HG03521 (cell line): ENCODE measurements at regions not wholly inside any gene's neighbourhood (a gene's known extent, or its start where the extent isn't known, plus 50 kb on each side); places are given as distances from the start of the nearest gene placed in this dataset.
A peak's percentile ranks its signal among the peaks of the same experiment; 100 is the strongest.

ENCODE experiments used
- ATAC-seq: cut with Tn5 transposase; IDR thresholded peaks from one replicate; pipeline ENCODE4 v1.9.1; 2021; ENCODE audit warnings: mild to moderate bottlenecking, moderate library complexity; ENCODE audit not compliant: unreplicated experiment

DNA sequence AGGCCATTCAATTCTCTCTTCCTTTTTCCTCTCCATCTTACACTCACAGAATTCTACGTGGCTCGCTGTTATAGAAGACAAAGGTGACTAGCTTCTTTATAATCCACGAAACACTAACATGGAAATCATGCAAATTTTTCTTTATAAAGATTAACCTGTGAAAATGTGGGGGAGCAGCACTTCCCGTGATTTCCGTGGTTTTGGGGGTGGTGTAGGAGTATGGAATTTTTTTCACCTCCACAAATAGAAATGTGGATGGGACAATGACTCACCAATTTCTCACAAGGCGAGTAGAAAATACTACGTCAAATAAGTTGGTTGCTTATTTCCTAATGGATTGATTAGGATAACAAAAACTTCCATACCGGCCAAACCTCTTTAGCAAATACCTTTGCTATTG, 719.2 kb upstream of the TENM3 start:
- no peak for ATAC-seq

DNA sequence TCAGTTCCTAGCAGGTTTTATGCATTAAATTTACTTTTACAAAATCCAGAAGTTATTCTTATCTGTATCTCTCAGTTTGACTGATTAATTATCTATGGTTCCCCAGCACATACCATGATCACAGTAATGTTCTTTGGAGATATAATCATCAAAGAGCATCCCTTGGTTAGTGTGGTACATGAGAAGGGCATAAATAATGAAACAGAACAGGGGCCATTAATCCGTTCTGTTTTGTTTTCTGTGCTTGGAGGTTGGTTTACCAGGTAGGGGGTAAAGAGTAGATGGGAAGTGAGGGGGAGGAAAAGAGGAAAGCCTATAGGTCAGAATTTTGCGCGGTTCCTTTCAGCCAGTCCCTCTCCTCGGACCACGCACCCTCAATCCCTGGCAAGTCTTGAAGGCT, 718.7 kb upstream of the TENM3 start:
- no peak for ATAC-seq

DNA sequence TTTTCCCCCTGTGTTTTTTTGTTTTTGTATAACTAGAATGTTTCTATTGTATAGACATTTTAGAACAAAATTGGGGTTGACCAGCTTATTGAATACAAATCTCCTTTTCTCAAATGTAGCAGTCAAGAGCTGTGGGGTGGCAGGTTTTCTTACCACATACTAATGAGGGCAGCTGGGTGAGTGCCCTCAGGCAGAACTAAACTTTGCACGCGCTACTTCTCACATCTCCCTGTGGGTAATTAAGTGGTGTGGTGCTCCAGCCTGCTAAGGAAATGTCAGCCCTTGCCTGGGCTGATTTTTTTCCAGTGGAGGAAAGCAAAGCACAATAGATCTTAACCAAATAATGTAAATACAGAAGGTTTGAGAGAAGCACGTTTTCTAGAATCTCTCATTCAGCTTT, 717.6 kb upstream of the TENM3 start:
- ATAC-seq, result no peak

DNA sequence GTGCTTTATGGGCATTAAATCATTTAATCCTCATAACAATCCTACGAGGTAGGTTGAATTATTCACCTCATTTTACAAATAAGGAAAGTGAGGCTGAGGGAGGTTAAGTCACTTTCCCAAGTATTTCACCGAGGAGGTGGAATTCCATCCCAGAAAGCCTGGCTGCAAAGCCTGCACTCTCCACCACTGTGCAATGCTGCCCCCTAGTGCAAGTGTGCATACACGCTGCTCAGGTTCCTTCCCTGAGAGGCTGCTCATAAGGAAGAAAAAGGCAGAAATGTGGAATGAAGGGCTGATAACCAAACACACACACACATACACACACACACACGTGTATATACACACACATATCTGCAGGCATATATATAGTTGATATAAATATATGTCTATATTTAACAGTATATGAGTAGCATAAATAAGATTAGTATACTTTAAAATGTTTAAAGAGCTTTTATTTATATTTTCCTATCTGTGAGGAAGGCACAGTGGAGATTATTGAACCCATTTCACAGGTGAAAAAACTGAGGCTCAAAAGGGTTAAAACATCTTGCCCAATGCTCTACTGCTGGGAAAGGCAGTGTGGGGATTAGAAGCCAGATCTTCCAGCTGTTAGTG, 714.5 kb upstream of the TENM3 start:
- ATAC-seq, result peak; percentile 63

DNA sequence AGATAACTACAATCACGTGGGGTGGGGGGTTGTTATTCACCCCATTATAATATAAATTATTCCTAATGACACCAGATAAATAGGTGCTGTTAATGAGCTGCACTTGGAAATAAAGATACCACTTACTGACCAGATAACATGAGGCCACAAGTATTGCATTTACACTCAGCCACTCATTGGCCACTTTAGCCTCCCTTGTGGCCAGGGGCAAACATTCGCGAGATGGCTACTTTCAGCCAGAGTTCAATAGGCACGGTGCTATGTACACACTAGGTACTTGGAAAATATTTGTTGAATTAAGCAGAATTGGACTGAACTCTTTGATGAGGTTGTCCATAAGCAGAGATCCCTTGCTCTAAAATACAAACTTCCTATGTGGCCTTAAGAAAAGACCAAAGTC, 713.7 kb upstream of the TENM3 start:
- no peak for ATAC-seq

DNA sequence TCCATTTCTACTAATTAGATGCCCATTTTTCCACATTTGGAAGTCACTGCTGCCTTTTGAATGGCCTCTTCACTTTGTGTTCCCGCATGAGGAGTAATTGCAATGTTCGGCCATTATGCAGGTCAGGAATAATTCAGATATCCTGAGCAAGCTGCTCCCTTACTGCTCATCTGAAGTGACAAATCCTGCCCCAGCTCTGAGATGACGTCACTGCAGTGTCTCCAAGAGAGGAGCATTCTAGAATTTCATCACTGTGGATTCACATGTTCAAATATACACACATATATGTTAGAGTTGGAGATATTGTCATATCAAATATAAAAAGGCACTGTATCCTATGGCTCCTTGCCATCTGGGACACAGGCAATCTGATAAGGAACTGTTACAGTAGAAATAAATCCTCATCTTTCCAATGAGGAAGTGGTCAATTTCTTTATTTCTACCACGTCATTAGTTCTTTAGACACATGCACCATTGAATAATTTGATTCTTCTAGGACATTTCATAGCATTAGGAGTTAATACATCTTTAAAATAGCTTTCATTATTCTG, 706.9 kb upstream of the TENM3 start:
- no peak for ATAC-seq

DNA sequence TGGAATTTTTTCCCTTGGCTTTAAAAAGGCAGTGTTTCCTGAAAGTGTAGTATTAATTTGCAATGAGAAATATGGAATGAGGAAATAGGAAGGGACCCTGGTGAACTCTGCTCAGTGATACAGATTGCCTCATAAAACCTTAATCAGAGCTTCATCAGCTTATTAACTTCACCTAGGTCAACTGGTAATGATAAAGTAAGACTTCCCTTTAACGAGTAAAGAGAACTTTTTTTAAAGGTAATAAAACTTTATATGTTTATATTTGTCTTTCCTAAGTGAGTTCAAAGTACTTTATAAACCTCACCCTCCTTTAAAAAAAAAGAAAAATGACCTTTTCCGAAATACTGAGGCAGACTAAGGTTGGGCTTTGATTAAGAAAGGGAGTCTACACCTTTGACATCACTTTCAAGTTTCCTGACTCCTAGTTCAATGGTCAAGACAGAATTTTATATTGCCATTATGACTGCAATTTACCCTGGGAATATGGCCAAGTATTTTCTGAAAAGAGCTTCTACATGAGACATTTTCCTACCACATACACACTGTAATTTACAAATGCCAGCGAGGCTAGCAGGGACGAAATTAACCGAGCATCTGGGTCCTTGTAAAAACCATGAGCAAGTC, 706.3 kb upstream of the TENM3 start:
- no peak for ATAC-seq

DNA sequence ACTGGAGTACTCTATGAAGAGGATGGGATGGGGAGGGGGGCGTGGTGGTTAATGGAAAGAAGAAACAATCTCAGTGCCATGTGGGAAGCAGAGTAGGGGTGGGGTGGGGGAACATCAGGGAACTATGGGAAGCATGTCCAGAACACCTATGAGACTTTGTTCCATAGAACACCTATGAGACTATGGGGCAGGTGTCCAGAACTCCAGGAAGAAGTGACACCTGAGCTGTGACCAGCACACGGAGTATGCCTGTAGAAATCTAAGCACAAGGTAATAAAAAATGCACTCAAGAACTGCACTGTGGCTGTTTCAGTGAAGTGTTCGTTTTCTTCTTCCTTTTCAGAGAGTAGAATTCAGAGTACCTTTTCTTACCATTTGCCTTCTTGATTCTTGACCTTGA, 704.8 kb upstream of the TENM3 start:
- no peak for ATAC-seq

DNA sequence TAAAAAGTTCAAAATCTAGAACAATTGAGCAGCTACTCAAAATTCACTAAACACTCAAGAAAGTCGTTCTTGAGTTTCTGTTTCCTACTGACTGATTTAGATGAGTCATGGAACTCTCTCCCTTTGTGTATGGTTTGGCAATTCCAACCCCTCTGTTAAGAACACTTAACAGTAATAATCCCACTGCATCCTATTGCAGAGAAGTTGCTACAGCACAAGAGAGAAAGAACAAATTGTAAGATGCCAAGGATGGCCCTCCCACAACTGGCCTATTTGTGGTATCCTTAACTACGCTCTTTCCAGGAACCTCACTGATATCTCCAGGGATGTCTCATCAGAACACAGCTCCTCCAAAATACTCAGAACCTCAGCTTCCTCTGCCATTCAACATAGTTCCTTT, 701.8 kb upstream of the TENM3 start:
- ATAC-seq, result no peak

DNA sequence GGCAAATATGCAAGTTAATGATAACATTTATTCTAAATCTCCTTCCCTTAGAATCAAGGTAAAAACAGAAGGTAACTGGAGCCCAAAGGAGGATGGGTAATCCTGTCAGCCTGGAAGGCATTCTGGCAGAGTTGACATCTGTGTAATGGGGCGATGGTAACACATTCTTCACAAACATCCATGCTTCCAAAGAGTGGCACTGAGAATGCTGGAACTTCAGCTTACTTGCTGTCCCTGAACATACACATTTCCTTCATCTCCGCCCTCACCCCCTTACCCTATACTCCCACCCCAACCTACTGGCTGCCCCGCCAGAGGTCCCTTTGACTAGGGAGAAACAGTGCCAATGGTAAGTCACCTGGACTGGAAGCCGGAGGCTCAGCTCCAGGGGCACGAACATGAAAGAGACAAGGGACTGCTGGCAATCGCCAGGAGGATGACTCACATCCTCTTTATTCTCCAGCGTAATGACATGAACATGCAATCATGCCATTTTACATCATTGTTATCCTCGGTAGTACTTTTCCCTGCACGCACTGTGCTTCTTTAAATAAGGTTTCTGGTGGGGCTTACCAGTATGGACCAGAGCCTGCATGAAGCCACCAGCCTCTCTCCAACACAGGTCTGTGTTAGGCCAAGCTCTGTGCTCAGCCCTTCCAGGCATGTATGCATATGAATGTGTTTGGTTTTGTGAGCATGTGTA, 694.2 kb upstream of the TENM3 start:
- no peak for ATAC-seq

DNA sequence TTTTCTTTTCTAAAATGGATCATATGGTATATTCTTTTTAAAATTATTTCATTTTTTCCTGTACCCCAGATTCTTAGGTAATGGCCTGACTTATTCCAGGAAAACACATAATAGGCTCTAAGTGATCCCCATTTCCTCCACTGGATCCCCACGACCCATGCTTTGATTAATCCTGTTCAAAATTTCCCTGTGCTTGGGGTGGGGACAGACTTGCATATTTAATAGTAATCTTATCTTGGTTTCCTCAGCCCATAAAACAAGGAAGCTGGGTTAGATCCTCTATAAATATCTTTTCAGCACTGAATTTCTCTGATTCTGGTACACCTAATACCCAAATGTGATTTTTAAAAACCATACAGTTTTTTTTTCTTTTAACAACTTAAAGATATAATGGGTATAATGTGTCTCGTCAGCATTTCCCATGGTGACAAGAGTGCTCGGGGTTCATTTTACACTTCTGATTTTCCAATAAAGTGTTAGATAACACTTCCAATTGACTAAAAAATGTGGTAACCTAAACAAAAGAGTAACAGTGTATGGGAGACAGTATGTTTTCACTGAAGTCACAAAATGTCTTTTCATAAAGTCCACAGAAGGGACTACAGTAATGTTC, 693.5 kb upstream of the TENM3 start:
- no peak for ATAC-seq

DNA sequence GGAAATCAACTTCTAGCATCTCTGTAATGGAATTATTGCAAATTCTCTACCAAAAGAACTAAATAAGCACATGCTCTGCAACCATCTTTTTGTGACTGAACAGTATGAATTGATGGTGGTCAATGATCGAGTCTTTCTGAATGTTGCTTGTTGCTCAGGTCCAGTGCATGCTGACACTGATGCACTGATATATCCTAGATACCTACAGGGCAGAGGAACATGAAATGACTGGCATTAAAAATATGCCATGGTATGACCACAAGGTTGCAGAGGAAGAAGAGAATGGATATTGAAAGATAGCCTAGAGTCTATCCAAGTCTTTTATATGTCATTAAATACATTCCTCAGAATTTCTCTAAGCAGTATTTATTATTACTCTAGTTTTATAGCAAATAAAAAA, 692.8 kb upstream of the TENM3 start:
- no peak for ATAC-seq

DNA sequence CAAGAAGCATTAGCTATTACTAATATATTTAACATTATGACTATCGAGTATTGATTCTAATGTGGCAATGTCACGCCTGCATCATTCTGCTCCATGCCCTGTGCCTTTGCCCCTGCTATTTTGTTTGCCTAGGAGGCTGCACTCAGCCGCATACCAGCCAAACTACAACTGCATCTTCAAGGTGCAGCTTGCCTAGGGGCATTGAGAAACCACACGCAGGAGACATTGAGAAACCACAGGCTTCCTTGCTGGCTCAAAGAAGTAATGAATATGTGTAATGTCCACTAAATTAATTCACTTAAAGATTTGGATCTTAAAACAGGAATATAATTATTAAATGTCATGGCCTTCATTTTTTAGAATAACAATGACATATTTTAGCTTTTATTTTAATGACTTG, 683.6 kb upstream of the TENM3 start:
- ATAC-seq, result no peak

DNA sequence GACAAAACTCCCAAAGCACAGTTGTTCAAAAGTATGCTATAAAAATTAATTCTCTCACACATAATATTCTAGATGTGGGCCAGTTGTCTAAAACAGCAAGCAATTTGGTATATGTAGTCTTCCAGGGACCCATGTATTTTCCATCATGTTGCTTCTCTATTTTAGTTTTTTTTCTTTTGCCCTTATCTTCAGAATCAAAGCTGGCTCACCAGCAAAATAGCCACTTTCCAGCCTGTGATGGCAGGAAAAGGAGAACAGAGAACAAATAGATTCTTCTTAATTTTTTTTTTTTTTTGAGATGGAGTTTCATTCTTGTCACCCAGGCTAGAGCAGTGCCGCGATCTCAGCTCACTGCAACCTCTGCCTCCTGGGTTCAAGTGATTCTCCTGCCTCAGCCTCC, 680.8 kb upstream of the TENM3 start:
- ATAC-seq, result no peak

DNA sequence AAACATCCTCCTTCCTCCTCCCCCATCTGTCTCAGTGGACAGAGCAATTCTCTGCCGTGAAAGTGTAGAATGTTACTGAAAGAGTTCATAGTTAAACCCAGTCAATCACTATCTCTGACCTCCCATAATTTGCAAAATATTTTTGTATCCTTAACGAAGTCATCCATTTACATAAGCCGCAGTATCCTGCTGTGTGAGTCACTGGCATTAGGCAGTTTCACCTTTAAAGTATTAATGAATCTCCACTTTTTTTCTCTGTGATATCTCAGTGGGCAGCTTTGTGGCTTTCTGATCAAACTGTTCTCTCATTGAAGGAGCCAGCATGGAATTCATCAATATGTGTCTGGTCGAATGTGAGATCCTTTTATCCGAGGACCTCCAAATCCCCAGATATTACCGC, 678.6 kb upstream of the TENM3 start:
- ATAC-seq, result no peak

DNA sequence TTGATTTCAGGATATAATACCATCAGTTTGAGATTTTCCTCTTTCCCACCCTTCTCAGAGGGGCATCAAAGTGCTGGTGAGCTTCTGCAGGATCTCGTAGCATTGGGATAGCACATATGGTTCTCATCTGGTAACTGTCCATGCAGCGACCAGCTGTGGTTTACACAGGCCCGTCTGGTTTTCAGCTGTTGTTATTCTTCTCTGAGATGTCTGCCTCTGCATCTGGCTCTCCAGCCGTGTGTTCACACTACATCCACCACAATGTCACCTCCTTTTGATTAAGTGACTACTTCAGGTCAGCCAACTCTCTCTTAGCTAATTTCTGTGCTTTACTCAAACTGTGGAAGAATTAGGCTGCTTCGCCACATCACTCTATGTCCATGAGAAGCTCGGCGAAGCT, 676.7 kb upstream of the TENM3 start:
- no peak for ATAC-seq

DNA sequence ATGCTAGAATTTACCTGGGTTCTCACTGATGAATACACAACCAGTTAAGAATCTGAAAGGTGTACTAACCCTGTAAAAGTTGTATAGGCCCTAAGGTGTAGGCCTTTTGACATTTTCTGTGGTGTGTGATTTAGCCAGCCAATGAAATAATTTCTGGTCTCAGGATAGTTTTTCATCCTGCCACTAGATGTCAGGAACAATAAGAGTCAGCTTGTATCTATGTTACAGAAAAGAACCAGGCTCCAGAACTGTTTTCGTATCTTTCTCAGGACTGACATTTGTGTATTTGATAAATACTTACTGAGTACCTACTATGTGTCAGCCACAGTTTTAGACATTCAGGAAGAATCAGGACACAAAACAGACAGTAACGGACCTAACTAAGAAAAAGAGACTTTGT, 673.6 kb upstream of the TENM3 start:
- peak; percentile 85 for ATAC-seq

DNA sequence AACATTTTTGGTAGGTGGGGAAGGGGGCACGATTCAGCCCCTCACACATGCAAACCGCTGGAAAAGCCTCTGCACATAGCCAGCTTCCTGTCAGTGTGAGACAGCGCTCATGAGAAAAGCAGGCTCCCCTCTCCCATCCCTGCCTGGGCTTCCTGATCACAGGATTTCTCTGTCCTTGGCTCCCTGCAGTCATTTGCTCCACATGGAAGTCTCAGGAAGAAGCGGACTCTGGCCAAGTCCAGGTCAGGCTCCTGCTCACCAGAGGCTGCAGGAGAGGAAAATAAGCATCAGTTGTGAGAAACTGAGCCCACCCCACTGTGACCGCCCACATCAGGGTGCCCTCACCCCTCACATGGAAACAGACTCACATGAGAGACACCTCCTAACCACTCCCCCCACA, 664.3 kb upstream of the TENM3 start:
- no peak for ATAC-seq

DNA sequence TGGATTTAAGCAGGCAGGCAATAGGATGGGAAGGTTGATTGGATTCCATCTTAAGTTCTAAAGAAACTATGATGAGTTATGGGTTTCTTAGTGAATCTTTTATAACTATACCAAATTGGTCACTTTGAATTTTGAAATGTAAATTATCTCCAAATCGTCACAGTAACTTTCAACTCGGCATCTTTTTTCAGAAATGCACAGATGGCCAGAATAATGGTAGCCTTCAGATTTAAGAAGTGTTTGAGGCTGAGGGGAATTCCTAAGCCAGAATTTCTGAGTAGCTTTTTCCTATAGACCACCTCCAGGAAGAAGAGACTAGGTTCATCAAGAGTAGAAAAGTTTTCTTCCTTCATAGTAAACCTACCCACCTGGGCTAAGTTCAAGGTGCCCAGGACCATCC, 663.7 kb upstream of the TENM3 start:
- ATAC-seq, result no peak

DNA sequence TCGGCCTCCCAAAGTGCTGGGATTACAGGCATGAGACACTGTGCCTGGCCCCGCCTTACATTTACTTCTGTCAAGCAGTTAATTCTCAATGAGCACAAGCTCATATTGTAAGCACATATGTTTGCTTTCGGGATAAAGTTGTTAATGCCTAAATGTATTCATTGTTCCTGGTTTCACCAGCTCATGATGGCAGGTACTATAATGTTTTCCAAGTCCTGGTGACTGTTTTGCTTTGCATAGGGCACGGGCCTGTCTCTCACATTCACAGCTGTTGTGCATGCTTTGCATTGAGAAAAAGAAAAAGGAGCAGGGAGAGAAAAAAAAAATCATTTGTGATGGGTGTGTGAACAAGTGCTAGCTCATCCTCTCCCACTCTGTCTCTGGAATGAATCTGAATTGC, 661.2 kb upstream of the TENM3 start:
- ATAC-seq, result no peak

DNA sequence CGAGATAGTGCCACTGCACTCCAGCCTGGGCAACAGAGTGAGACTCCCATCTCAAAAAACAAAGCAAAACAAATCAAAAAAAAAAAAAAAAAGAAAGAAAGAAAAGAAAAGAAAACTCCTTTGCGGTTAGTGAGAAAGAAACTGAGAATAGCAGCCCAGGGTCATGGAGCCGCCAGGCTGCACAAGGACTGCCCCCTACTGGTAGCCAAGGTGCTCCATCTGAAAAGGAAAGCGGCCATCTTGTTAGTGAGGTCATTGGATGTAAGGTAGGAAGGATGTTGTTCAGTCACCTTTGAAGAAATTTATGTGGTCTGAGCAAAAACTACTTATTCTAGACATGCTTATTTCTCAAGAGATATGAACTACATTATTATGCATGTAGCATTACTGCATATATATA, 660.6 kb upstream of the TENM3 start:
- no peak for ATAC-seq

DNA sequence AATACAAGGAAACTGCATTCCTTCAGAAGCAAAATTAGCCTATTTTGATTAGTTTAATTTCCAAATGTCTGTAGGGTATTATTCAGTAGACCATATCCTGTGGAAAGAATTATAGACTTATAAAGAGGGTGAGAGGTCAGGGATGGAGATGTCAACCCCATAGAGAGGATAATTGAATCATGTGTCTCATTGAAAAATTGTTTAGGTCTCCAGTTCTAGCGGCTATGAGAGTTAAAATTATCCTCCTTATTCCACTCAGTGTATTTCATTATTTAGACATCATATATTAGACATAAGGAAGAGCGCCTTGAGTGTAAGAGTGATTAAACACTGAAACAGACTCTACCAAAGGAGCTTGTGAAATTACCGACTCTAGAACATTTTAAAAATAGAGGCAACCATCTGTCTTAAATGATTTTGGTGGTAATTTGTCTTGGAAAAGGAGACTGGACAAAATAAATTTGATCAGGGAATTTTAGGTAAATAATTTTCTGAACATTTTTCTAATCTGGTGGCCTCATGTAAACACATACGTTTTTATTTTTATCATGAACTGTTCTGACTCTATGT, 654.4 kb upstream of the TENM3 start:
- no peak for ATAC-seq
